H9 (cell line): ENCODE measurements at regions not wholly inside any gene's neighbourhood (a gene's known extent, or its start where the extent isn't known, plus 50 kb on each side); places are given as distances from the start of the nearest gene placed in this dataset.

Source experiments
- DNase-seq: peaks from one replicate; pipeline ENCODE4 v3.0.0-alpha.2; 2017
- H2AFZ ChIP-seq: one replicate; pipeline ENCODE4 v1.6.1; 2013; ENCODE audit warnings: mild to moderate bottlenecking, low read length, control low read depth, moderate library complexity
- H2AK5ac ChIP-seq: 2 replicates; pipeline ENCODE4 v1.6.1; 2013; ENCODE audit warnings: low read length, control low read depth, mixed read lengths; ENCODE audit not compliant: insufficient read length
- H2BK120ac ChIP-seq: one replicate; pipeline ENCODE4 v1.6.1; 2013; ENCODE audit warnings: low read depth, mild to moderate bottlenecking, low read length, control low read depth, inconsistent platforms; ENCODE audit not compliant: poor library complexity, severe bottlenecking
- H2BK12ac ChIP-seq: 2 replicates; pipeline ENCODE4 v1.6.1; 2013; ENCODE audit warnings: low read length, control low read depth, mixed read lengths, low read depth; ENCODE audit not compliant: insufficient read length
- H2BK15ac ChIP-seq: 2 replicates; pipeline ENCODE4 v1.6.1; 2013; ENCODE audit warnings: low read depth, low read length, control low read depth
- H2BK20ac ChIP-seq: one replicate; pipeline ENCODE4 v1.6.1; 2013; ENCODE audit warnings: low read depth, mild to moderate bottlenecking, low read length, control low read depth, inconsistent platforms; ENCODE audit not compliant: poor library complexity, severe bottlenecking
- H2BK5ac ChIP-seq: 2 replicates; pipeline ENCODE4 v1.6.1; 2013; ENCODE audit warnings: low read length, control low read depth, mixed read lengths; ENCODE audit not compliant: insufficient read length
- H3K14ac ChIP-seq: 2 replicates; pipeline ENCODE4 v1.6.1; 2013; ENCODE audit warnings: low read length, control low read depth; ENCODE audit not compliant: insufficient read depth
- H3K18ac ChIP-seq: 2 replicates; pipeline ENCODE4 v1.6.1; 2013; ENCODE audit warnings: low read depth, mild to moderate bottlenecking, mixed read lengths, low read length, control low read depth; ENCODE audit not compliant: insufficient read length
- H3K23ac ChIP-seq: 2 replicates; pipeline ENCODE4 v1.6.1; 2013; ENCODE audit warnings: low read length, control low read depth, mixed read lengths, low read depth; ENCODE audit not compliant: insufficient read length
- H3K23me2 ChIP-seq: 2 replicates; pipeline ENCODE4 v1.6.1; 2013; ENCODE audit warnings: low read depth, mild to moderate bottlenecking, mixed read lengths, low read length, control low read depth; ENCODE audit not compliant: insufficient read length, poor library complexity, severe bottlenecking
- H3K27ac ChIP-seq: 2 replicates; pipeline ENCODE4 v1.5.1; 2013; ENCODE audit warnings: low read length, control low read depth, mixed read lengths, low read depth; ENCODE audit not compliant: insufficient read length
- H3K27me3 ChIP-seq: 2 replicates; pipeline ENCODE4 v1.6.1; 2013; ENCODE audit warnings: low read length, control low read depth, inconsistent platforms; ENCODE audit not compliant: insufficient read depth
- H3K4ac ChIP-seq: 2 replicates; pipeline ENCODE4 v1.6.1; 2013; ENCODE audit warnings: low read depth, mild to moderate bottlenecking, control low read depth, inconsistent platforms, low read length, moderate library complexity
- H3K4me1 ChIP-seq: 2 replicates; pipeline ENCODE4 v1.6.1; 2013; ENCODE audit warnings: low read length, control low read depth, inconsistent platforms; ENCODE audit not compliant: insufficient read depth
- H3K4me2 ChIP-seq: 2 replicates; pipeline ENCODE4 v1.6.1; 2013; ENCODE audit warnings: low read length, control low read depth, mixed read lengths; ENCODE audit not compliant: insufficient read length, insufficient read depth
- H3K56ac ChIP-seq: 2 replicates; pipeline ENCODE4 v1.6.1; 2013; ENCODE audit warnings: low read depth, mild to moderate bottlenecking, mixed read lengths, low read length, control low read depth; ENCODE audit not compliant: insufficient read length
- H3K79me1 ChIP-seq: 2 replicates; pipeline ENCODE4 v1.6.1; 2013; ENCODE audit warnings: low read depth, mild to moderate bottlenecking, moderate library complexity, low read length, control low read depth, inconsistent platforms; ENCODE audit not compliant: insufficient read depth, poor library complexity, severe bottlenecking
- H3K79me2 ChIP-seq: 2 replicates; pipeline ENCODE4 v1.6.1; 2013; ENCODE audit warnings: low read length, control low read depth, inconsistent platforms; ENCODE audit not compliant: insufficient read depth
- H3K9ac ChIP-seq: 2 replicates; pipeline ENCODE4 v1.6.1; 2013; ENCODE audit warnings: low read length, control low read depth, mixed read lengths; ENCODE audit not compliant: insufficient read length; ENCODE audit errors: extremely low read depth
- H3K9me3 ChIP-seq: one replicate; pipeline ENCODE4 v1.6.1; 2013; ENCODE audit warnings: low read depth, low read length, inconsistent platforms; ENCODE audit not compliant: control insufficient read depth
- H3T11ph ChIP-seq: one replicate; pipeline ENCODE4 v1.6.1; 2013; ENCODE audit warnings: mild to moderate bottlenecking, low read length, control low read depth, inconsistent platforms
- H4K20me1 ChIP-seq: one replicate; pipeline ENCODE4 v1.6.1; 2013; ENCODE audit not compliant: control insufficient read depth, insufficient read length, insufficient read depth
- H4K5ac ChIP-seq: 2 replicates; pipeline ENCODE4 v1.6.1; 2013; ENCODE audit warnings: low read depth, mild to moderate bottlenecking, mixed read lengths, low read length, control low read depth; ENCODE audit not compliant: insufficient read length
- H4K8ac ChIP-seq: replicated peaks from 2 replicates; pipeline ENCODE4 v1.6.1; 2013; ENCODE audit warnings: low read length, control low read depth, mixed read lengths, low read depth; ENCODE audit not compliant: insufficient read length
- H4K91ac ChIP-seq: 2 replicates; pipeline ENCODE4 v1.6.1; 2013; ENCODE audit warnings: low read depth, mild to moderate bottlenecking, moderate library complexity, mixed read lengths, low read length, control low read depth; ENCODE audit not compliant: insufficient read length
- H3K27ac Mint-ChIP-seq, 3 experiments: 2 replicates in 2 of 3; 3 replicates in 1 of 3; pipeline ENCODE4 v1.8.0; 2020 to 2021; ENCODE audit warnings: mixed read lengths in 3 of 3, mild to moderate bottlenecking in 1 of 3, moderate library complexity in 1 of 3
- H3K27me3 Mint-ChIP-seq: 2 replicates; pipeline ENCODE4 v1.8.0; 2021; ENCODE audit warnings: low read depth, mild to moderate bottlenecking, moderate library complexity, mixed read lengths
- H3K36me3 Mint-ChIP-seq, 3 experiments: 2 replicates in 2 of 3; 3 replicates in 1 of 3; pipeline ENCODE4 v1.8.0; 2020 to 2021; ENCODE audit warnings: low read depth in 3 of 3, mixed read lengths in 3 of 3; ENCODE audit not compliant: insufficient read depth in 1 of 3
- H3K4me1 Mint-ChIP-seq, 2 experiments: 2 replicates each; pipeline ENCODE4 v1.8.0; 2020; ENCODE audit warnings: mixed read lengths in 2 of 2
- H3K4me3 Mint-ChIP-seq, 2 experiments: 2 replicates in 1 of 2; 3 replicates in 1 of 2; pipeline ENCODE4 v1.8.0; 2020 to 2021; ENCODE audit warnings: mild to moderate bottlenecking in 2 of 2, mixed read lengths in 2 of 2, moderate library complexity in 1 of 2
- H3K9me3 Mint-ChIP-seq, 2 experiments: 2 replicates in 1 of 2; 3 replicates in 1 of 2; pipeline ENCODE4 v1.8.0; 2020; ENCODE audit warnings: mild to moderate bottlenecking in 2 of 2, mixed read lengths in 2 of 2, moderate library complexity in 1 of 2
- WGBS: extraction: QIAGEN DNeasy Blood & Tissue Kit; methylation state at CpG from one replicate; pipeline ENCODE4 v1.1.7; 2013; ENCODE audit warnings: missing lambda C conversion rate, low lambda C conversion rate, mixed read lengths; ENCODE audit not compliant: insufficient read length; ENCODE audit errors: extremely low coverage; 5-methylcytosine and 5-hydroxymethylcytosine counted together
- TF ChIP-seq, protein P1 (sequence below): fragments of 200-600 bp; sonication (generic); conservative IDR thresholded peaks from 3 replicates; pipeline ENCODE4 v1.8.0; 2021; ENCODE audit warnings: antibody characterized with exemption, mild to moderate bottlenecking

DNA sequence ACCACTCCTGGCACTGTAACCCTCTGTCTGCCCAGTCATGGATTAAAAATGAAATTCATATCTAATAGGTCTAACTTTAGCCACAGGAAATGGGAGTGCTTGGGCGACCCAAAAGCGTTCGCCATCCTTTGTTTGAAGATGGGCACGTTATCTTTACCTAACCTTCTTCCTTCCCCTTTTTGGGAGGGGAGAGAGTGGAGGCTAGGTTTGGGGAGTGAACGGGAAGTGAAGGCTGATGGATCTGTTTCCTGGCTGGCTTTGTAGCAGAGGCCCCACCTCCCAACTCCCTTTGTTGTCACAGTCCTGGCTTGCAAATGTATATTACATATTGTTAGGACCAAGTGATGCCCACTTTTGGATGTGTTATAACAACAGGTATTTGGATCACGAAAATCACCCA is 98.1 kb upstream of the ARHGEF3 start:
- Histone ChIP-seq H3K23ac (no peak overlapping the region), H3K4me2 (no peak overlapping the region), H3K18ac (no peak overlapping the region), H2BK120ac (no peak overlapping the region), H2AFZ (no peak overlapping the region), H2BK20ac (no peak overlapping the region), H3K4ac (no peak overlapping the region), H3K9me3 (no peaks in the 10 kb centered on the region), H4K91ac (no peak overlapping the region), H3K9ac (no peak overlapping the region), H3K79me2 (no peaks in the 10 kb centered on the region), H3K27me3 (no peaks in the 10 kb centered on the region), H3K79me1 (no peaks in the 10 kb centered on the region), H4K5ac (no peak overlapping the region), H4K20me1 (no peaks in the 10 kb centered on the region), H3K27ac (no peak overlapping the region), H2BK15ac (no peak overlapping the region), H2BK12ac (no peak overlapping the region), H2AK5ac (no peak overlapping the region), H3K4me1 (no peaks in the 10 kb centered on the region), H3K23me2 (no peaks in the 10 kb centered on the region), H2BK5ac (no peak overlapping the region), H4K8ac (no peak overlapping the region), H3K14ac (no peak overlapping the region), H3T11ph (no peak overlapping the region), H3K56ac (no peak overlapping the region)
- H3K9me3 Mint-ChIP-seq = no peaks in the 10 kb centered on the region
- H3K27me3 Mint-ChIP-seq = no peaks in the 10 kb centered on the region
- no peak overlapping the region for H3K4me3 Mint-ChIP-seq
- no peaks in the 10 kb centered on the region; a peak in 2 of 7 replicates for H3K36me3 Mint-ChIP-seq
- no CpG with 5 or more reads among the region's 6 CpGs for WGBS
- H3K27ac Mint-ChIP-seq = no peak overlapping the region
- H3K4me1 Mint-ChIP-seq = peaks cover 7% of the 10 kb centered on the region in 2 experiments; a peak in 2 of 4 replicates
- no peak for DNase-seq
- TF ChIP-seq, protein P1, sequence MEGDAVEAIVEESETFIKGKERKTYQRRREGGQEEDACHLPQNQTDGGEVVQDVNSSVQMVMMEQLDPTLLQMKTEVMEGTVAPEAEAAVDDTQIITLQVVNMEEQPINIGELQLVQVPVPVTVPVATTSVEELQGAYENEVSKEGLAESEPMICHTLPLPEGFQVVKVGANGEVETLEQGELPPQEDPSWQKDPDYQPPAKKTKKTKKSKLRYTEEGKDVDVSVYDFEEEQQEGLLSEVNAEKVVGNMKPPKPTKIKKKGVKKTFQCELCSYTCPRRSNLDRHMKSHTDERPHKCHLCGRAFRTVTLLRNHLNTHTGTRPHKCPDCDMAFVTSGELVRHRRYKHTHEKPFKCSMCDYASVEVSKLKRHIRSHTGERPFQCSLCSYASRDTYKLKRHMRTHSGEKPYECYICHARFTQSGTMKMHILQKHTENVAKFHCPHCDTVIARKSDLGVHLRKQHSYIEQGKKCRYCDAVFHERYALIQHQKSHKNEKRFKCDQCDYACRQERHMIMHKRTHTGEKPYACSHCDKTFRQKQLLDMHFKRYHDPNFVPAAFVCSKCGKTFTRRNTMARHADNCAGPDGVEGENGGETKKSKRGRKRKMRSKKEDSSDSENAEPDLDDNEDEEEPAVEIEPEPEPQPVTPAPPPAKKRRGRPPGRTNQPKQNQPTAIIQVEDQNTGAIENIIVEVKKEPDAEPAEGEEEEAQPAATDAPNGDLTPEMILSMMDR = no peak
